ENCODE measurements at regions not wholly inside any gene's neighbourhood (a gene's known extent, or its start where the extent isn't known, plus 50 kb on each side); places are given as distances from the start of the nearest gene placed in this dataset.
A peak's percentile ranks its signal among the peaks of the same experiment; 100 is the strongest.
"Not testable (repeated sequence)": the region's sequence is repeated elsewhere in the genome, so short reads cannot be mapped to it uniquely, and the experiment has no call there.

- DNase-seq = peak; percentile 33
Measured at GRCh38 chr3:153443961-153444360, 281.9 kb downstream of the RAP2B start.

GRCh38 chr3:153445817-153446216, 283.8 kb downstream of the RAP2B start:
- DNase-seq = no peak

- DNase-seq = no peak
Measured at GRCh38 chr3:153448151-153448829, 286.3 kb downstream of the RAP2B start.

GRCh38 chr3:153456833-153457545, 295.0 kb downstream of the RAP2B start:
- DNase-seq = no peak

GRCh38 chr3:153458881-153459280, 296.9 kb downstream of the RAP2B start:
- DNase-seq = no peak

GRCh38 chr3:153462545-153462944, 300.5 kb downstream of the RAP2B start:
- peak; percentile 28 for DNase-seq

- DNase-seq = no peak
Measured at GRCh38 chr3:153463895-153464294, 301.9 kb downstream of the RAP2B start.

GRCh38 chr3:153469162-153469561, 307.1 kb downstream of the RAP2B start:
- no peak for DNase-seq

GRCh38 chr3:153484842-153485241, 322.8 kb downstream of the RAP2B start:
- DNase-seq = no peak

GRCh38 chr3:153495422-153495821, 333.4 kb downstream of the RAP2B start:
- peak; percentile 11 for DNase-seq

- no peak for DNase-seq
Measured at GRCh38 chr3:153502682-153503081, 340.7 kb downstream of the RAP2B start.

GRCh38 chr3:153503873-153504272, 341.8 kb downstream of the RAP2B start:
- no peak for DNase-seq

GRCh38 chr3:153506205-153506604, 344.2 kb downstream of the RAP2B start:
- DNase-seq = peak; percentile 54

- DNase-seq = peak; percentile 67
Measured at GRCh38 chr3:153506686-153507085, 344.7 kb downstream of the RAP2B start.

GRCh38 chr3:153513236-153513635, 351.2 kb downstream of the RAP2B start:
- peak; percentile 48 for DNase-seq

GRCh38 chr3:153528473-153528872, 366.4 kb downstream of the RAP2B start:
- DNase-seq = no peak

GRCh38 chr3:153539263-153539662, 377.2 kb downstream of the RAP2B start:
- no peak for DNase-seq

- DNase-seq = no peak
Measured at GRCh38 chr3:153545471-153545870, 383.4 kb downstream of the RAP2B start.

GRCh38 chr3:153547970-153548369, 385.9 kb downstream of the RAP2B start:
- no peak for DNase-seq

- not testable (repeated sequence) for DNase-seq
Measured at GRCh38 chr3:153549686-153550085, 387.7 kb downstream of the RAP2B start.

- DNase-seq = no peak
Measured at GRCh38 chr3:153551536-153552285, 389.7 kb downstream of the RAP2B start.

- DNase-seq = no peak
Measured at GRCh38 chr3:153552887-153553604, 391.0 kb downstream of the RAP2B start.

- DNase-seq = no peak
Measured at GRCh38 chr3:153553605-153553945, 391.5 kb downstream of the RAP2B start.

Measured in RPMI8226 (cell line).